Liver (tissue), 3 donors: ENCODE measurements at regions not wholly inside any gene's neighbourhood (a gene's known extent, or its start where the extent isn't known, plus 50 kb on each side); places are given as distances from the start of the nearest gene placed in this dataset.

Source experiments
- FOXA1 ChIP-seq: IDR thresholded peaks from 2 replicates; pipeline ENCODE4 v1.6.1; 2016; ENCODE audit warnings: antibody characterized with exemption
- JUND ChIP-seq, 2 donors: IDR thresholded peaks; 2 replicates each; pipeline ENCODE4 v1.6.1; 2016; ENCODE audit warnings: antibody characterized with exemption in 2 of 2
- RAD21 ChIP-seq, 2 donors: IDR thresholded peaks; 2 replicates each; pipeline ENCODE4 v1.6.1; 2016; ENCODE audit warnings: antibody characterized with exemption in 2 of 2, mild to moderate bottlenecking in 2 of 2
- SP1 ChIP-seq: IDR thresholded peaks from 2 replicates; pipeline ENCODE4 v1.6.1; 2018; ENCODE audit warnings: antibody characterized with exemption, mild to moderate bottlenecking
- YY1 ChIP-seq: IDR thresholded peaks from 2 replicates; pipeline ENCODE4 v1.6.1; 2016; ENCODE audit warnings: antibody characterized with exemption, mild to moderate bottlenecking
- TF ChIP-seq, protein P1 (sequence below): fragments of 150-350 bp; IDR thresholded peaks from 2 replicates; pipeline ENCODE4 v1.5.1; 2017; ENCODE audit warnings: improper control_type of control experiment, low read depth, low read length; ENCODE audit not compliant: missing input control
- TF ChIP-seq, protein P2 (sequence below): IDR thresholded peaks from 2 replicates; pipeline ENCODE4 v1.6.1; 2016; ENCODE audit warnings: antibody characterized with exemption
- TF ChIP-seq, protein P3 (sequence below): IDR thresholded peaks from 2 replicates; pipeline ENCODE4 v1.6.1; 2016; ENCODE audit warnings: antibody characterized with exemption, mild to moderate bottlenecking
- donor health status: healthy.
- donor health status: healthy.

DNA sequence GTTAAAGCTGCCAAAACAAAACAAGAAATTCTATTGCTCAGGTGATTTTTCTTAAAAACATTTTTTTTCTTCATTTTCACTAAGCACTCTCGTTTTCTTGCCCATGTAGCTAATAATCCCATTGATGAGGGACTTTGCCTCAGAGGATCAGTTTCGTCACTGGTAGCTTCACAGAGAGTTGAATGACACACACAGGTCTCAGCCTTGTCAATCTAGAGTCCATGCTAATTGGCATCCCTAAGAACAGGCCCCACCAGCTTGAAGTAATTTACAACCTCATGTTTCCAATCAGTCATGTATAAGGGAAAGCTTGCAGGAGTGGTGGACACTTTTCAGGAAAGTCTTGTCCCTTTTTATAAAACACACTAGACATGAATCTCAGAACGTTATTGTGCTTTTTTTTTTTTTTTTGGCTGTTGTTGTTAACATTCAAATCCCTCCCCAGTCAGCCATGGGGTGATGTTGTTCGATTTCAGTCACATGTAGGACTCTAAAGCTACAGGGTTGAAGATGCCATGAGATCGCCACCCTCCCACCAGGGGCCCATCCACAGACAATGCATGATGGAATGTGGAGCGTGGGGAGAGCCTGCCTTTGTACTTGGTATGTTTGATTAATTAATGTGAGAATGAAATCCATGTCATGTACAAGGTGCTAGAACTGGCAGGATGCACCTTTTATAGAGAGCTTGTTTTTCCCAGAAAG lies 232.4 kb upstream of the FZD8 start:
- TF ChIP-seq, protein P1, sequence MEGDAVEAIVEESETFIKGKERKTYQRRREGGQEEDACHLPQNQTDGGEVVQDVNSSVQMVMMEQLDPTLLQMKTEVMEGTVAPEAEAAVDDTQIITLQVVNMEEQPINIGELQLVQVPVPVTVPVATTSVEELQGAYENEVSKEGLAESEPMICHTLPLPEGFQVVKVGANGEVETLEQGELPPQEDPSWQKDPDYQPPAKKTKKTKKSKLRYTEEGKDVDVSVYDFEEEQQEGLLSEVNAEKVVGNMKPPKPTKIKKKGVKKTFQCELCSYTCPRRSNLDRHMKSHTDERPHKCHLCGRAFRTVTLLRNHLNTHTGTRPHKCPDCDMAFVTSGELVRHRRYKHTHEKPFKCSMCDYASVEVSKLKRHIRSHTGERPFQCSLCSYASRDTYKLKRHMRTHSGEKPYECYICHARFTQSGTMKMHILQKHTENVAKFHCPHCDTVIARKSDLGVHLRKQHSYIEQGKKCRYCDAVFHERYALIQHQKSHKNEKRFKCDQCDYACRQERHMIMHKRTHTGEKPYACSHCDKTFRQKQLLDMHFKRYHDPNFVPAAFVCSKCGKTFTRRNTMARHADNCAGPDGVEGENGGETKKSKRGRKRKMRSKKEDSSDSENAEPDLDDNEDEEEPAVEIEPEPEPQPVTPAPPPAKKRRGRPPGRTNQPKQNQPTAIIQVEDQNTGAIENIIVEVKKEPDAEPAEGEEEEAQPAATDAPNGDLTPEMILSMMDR = no peak
- TF ChIP-seq, protein P2, sequence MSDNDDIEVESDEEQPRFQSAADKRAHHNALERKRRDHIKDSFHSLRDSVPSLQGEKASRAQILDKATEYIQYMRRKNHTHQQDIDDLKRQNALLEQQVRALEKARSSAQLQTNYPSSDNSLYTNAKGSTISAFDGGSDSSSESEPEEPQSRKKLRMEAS = no peak
- TF ChIP-seq, protein P3, sequence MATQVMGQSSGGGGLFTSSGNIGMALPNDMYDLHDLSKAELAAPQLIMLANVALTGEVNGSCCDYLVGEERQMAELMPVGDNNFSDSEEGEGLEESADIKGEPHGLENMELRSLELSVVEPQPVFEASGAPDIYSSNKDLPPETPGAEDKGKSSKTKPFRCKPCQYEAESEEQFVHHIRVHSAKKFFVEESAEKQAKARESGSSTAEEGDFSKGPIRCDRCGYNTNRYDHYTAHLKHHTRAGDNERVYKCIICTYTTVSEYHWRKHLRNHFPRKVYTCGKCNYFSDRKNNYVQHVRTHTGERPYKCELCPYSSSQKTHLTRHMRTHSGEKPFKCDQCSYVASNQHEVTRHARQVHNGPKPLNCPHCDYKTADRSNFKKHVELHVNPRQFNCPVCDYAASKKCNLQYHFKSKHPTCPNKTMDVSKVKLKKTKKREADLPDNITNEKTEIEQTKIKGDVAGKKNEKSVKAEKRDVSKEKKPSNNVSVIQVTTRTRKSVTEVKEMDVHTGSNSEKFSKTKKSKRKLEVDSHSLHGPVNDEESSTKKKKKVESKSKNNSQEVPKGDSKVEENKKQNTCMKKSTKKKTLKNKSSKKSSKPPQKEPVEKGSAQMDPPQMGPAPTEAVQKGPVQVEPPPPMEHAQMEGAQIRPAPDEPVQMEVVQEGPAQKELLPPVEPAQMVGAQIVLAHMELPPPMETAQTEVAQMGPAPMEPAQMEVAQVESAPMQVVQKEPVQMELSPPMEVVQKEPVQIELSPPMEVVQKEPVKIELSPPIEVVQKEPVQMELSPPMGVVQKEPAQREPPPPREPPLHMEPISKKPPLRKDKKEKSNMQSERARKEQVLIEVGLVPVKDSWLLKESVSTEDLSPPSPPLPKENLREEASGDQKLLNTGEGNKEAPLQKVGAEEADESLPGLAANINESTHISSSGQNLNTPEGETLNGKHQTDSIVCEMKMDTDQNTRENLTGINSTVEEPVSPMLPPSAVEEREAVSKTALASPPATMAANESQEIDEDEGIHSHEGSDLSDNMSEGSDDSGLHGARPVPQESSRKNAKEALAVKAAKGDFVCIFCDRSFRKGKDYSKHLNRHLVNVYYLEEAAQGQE = no peak
- TF ChIP-seq YY1 (no peak), RAD21 (IDR thresholded peaks at IDR 0.05) (no peak), JUND (IDR thresholded peaks at IDR 0.05) (no peak), SP1 (no peak), FOXA1 (no peak)
